GM21423 (cell line): ENCODE measurements at regions not wholly inside any gene's neighbourhood (a gene's known extent, or its start where the extent isn't known, plus 50 kb on each side); places are given as distances from the start of the nearest gene placed in this dataset.
A peak's percentile ranks its signal among the peaks of the same experiment; 100 is the strongest.

ENCODE experiments used
- ATAC-seq: cut with Tn5 transposase; IDR thresholded peaks from one replicate; pipeline ENCODE4 v1.9.1; 2021; ENCODE audit warnings: mild to moderate bottlenecking, moderate library complexity; ENCODE audit not compliant: unreplicated experiment

DNA sequence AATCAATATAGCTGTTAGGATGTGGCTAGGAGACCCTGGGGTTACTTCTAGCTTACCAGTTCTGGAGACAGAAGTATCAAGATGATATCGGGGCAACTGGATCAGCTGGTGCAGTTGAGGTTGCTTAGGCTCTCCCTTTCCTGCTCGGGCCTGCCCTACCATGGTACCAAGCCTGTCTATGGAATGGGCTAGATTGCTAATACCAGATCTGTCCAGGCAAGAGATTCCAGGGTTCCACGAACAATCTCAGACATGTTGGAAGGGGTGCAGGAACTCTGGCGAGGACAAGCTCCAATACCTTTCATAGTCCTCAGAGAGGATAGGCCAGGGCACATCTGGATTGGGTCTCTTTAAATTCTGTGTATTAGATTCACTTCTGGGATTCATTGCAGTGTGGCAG, 53.8 kb downstream of the ADM start:
- no peak for ATAC-seq

DNA sequence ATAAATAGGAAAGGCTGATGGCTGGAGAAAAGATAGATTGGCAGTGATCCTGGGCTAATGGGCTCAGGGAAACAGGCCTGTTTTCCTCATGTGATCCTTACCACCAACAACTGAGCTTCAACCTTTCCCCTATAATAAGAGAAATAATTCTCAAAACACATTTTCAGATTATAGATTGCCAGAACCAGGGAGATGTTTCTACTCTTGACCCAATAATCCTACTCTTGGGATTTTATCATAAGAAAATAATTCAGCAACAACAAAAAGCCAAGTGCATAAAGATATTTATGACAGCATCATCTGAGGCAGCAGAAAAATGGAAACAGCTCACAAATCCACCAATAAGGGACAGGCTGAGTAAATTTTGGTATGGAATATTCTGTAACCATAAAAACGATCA, 54.3 kb downstream of the ADM start:
- no peak for ATAC-seq

DNA sequence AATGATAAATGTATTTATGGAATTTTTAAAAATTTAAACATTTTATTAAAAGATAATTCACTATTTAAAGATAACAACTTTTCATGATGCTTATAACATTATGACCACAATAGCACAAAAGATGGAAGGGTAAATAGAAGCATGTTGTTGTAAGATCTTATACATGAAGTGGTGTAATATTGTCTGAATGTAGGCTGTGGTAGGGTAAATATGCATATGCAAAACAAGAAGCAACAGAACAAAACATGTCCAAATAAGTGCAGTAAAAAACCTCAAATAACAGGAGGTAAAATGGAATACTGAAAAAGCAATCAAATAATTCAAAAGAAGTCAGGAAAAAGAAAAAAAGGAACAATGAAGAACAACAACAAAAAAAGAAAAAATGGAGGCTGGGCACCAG, 56.0 kb downstream of the ADM start:
- no peak for ATAC-seq

DNA sequence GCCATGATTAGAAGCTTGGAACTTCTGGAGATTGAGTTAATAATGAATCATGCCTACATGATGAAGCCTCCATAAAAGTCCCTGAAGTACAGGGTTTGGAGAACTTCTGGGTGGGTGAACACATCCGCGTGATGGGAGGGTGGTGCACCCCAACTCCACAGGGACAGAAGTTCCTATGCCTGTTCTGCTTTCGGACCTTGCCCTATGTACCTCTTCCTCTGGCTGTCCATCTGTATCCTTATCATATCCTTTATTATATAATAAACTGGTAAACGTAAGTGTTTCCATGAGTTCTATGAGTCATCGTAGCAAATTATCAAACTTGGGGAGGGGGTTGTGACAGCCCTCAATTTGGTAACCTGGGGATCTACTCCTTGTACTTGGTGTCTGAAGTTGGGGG, 60.2 kb downstream of the ADM start:
- ATAC-seq: no peak

DNA sequence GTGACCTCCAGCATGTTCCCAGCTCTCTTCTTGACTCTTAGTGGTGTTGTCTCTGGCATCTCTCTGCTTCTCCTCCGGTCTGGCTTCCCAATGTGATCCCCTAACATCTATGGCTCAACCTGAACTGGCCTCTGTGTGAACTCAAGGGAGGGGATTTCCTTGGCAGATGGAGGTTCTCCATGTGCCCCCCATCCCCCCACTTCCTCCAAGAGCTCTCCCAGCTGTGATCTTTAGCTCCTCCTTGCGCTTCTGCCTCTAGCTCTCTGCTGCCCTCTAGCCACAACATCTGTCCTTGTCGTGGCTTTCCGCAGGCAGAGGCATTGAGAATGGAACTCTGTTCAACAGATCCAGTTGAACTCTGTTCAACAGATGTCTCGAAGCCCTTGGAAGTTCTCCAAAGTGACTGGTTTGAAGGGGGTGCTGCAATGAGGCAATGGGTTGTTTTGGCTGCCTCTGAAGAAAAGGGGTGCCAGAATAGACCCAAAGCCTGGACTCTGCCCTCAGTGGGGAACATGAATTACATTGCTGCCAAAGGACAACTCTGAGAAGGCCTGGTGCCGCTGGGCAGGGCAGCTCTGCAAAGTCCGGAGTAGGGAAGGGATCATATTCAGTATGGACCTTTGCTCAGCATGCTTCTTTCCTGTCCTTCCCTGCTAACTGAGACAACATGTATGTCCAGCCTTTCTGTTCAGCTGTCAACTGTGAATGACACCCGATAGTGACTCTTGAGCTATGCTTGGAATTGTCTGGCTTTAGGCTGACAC, 61.9 kb downstream of the ADM start:
- ATAC-seq: peak; percentile 87

DNA sequence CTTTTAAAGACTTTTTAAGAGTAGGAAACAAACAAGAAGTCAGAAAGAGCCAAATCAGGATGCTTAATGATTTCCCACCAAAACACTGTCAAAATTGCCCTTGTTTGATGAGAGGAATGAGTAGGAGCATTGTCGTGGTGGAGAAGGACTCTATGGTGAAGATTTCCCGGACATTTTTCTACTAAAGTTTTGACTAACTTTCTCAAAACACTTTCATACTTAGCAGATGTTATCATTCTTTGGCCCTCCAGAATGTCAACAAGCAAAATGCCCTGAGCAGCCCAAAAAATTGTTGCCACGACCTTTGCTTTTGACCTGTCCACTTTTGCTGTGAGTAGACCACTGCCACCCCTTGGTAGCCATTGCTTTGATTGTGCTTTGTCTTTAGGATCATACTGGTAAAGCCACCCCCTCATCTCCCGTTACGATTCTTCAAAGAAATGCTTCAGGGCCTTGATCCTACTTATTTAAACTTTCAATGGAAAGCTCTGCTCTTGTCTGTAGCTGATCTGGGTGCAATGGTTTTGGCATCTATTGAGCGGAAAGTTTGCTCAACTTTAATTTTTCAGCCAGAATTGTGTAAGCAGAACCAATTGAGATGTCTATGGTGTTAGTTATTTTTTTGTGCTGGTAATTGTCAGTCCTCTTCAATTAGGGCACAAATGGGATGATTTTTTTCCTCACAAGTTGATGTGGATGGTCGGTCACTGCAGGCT, 67.2 kb downstream of the ADM start:
- no peak for ATAC-seq

DNA sequence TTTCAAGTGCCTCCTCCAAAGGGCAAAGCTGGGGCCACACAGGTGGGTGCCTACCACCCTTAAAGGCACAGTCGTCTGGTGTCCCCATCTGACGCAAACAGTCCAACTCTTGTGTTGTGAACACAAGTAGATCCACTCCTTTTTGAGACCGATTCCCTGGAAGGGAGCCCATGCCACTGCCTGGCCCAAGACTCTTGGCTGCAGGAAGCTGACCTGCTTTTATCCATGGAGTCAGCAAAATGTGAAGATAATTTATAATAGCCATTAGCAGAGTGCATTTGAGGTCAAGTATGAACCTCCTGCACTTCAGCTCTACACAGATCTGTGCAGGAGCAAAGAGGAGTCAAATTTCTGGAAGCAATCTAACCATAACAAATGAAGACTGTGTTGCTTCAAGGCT, 68.5 kb downstream of the ADM start:
- ATAC-seq: no peak

DNA sequence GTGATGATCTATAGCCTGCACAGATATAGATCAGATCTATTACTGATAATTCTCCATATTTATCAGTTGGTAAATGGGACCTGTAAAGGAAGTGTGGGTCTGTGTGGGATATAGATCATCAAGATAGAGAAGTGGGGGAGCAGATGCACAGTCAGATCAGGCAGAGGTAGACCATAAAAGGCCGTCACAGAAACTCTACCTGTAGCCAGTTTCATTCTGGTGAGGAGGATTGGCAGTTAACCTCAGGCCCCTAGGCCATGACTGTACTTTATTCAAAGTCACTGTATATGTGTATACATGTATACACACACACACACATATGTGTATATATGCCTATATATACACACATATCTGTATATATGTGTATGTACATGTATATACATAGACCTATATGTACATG, 69.1 kb downstream of the ADM start:
- ATAC-seq: no peak

DNA sequence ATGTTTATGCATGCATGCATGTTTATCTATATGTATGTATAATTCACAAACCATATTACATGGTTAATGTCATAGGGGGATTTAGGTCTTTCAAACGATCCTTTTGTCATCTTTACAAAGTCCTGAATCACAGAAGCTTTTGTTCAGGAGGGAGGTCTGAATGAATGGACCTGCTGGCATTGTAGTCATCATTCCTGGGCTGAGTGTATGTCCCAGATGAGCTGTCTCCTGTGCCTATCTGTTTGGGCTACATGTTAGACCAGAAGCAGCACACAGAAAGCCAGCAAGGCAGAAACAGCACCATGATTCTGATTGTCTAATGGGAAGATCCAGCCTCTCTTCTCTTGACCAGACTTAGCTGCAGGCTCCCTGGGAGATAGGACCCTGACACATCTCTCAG, 69.5 kb downstream of the ADM start:
- ATAC-seq: no peak

DNA sequence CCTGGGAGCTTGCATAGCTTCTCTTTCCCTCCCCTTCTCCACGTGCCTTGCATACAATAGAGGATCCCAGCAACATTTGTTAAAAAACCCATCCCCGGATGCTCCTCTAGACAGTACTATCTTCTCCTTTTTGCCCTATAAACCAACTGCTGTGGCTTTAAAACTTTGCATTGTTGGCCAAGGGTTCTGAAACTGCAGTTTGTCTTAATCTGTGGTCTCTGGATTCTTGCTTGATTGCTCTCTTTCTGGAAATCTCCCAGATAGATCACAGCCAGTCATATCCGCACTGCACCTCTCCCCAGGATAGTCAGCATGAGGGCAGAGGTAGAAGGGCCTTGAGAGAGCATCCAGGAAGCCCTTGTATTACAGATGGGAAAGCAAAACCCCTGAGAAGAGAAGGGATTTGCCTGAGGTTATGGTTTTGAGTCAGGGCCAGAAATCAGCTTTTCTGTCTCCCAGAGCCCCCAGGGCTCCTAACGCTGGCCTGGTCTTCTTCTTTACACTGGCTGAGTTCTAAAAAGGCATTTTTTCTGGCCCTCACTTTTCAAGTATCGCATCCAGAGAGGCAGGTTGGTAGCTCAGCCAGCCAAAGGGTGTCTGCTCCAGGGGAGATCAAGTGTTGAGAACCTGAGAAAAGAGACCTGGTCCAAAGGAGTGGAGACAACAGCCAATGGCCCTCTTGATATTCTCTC, 70.6 kb downstream of the ADM start:
- no peak for ATAC-seq

DNA sequence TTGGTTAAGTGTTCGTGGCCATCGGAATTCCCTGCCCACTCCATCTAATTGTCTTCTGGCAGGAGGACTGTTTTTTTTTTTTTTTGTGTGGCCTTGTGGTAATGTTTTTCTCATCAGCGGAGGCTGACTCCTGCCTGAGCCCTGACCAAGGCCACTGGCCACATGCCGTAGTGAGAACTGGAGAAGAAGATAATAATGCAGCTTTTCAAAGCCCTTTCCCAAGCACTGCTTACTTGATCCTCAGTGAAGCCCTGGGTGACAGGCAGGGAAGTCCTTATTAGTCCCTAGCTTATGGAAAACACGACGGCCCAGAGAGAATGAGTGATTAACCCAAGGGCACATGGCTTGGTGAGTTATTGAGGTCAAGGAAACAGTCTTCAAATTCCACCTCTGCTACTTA, 71.2 kb downstream of the ADM start:
- no peak for ATAC-seq

DNA sequence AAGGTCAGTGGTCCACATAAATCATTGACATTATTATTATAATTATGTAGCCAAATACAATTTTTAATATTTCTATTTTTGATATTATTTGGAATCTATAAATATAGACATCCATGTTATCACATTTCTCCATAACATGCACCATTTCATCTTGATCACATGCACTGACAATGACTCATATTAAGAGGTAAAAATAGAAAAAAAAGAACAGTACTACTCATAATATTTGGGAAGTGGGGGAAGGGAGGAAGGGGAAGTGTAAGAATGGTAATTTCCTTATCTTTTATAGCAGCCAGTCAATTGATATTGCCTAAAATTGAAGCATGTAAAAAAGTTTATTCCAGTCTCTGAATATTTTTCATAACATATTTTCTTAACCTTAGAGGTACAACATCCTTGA, 72.3 kb downstream of the ADM start:
- no peak for ATAC-seq

DNA sequence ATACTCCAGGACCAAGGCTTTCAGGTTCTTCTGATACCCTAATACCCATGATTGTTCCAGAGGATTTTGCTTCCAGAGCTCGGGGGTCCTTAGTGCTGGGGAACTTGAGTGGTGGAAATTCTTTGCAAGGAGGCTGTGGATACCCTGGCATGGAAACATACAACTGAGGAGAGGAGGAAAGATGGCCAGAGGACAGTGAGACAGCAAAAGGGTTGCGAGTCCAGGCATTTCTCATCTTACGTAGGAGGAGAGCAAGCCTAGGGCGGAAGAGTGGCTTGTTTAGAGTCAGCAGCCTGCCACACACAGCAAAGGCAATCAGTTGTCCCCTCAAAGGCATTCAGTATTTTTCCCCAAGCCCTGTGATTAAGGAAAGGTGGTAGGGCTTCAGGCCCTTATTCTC, 73.5 kb downstream of the ADM start:
- ATAC-seq: no peak

DNA sequence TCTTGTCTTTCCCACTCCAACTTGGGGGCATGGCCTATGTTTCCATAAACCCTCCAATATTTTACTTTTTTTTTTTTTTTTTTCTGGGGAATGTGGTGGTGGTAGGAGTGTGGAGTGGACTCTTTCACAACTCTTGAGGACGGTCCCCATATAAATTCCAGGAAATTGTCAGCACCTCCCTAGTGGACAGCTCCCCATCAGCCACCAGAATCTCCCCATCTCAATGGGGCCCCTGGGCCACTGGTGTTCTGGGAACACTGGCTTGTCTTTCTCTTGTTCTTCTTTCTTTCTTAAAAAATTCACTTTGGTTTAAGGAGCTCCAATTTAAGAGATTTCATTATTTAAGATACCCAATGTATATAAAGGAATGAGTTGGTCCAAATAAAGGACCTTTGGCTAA, 74.1 kb downstream of the ADM start:
- no peak for ATAC-seq

DNA sequence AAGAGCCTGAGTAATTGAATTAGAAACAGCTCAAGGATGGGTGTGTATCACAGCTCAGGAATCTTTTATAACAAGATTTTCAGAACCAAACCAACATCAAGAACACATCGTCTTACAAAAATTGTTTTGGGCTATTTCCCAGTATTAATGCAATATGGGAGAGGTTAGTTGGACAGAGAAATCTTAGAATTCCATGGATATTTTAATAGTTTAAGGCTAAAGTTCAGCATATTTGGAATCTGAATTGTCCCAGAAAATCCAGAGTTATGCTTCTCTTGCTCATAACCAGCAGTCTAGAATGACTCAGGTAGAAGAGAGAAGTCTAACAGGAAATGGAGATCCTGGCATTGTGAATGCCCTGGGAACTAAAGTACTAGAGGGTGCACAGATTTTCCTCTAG, 74.6 kb downstream of the ADM start:
- ATAC-seq: no peak

DNA sequence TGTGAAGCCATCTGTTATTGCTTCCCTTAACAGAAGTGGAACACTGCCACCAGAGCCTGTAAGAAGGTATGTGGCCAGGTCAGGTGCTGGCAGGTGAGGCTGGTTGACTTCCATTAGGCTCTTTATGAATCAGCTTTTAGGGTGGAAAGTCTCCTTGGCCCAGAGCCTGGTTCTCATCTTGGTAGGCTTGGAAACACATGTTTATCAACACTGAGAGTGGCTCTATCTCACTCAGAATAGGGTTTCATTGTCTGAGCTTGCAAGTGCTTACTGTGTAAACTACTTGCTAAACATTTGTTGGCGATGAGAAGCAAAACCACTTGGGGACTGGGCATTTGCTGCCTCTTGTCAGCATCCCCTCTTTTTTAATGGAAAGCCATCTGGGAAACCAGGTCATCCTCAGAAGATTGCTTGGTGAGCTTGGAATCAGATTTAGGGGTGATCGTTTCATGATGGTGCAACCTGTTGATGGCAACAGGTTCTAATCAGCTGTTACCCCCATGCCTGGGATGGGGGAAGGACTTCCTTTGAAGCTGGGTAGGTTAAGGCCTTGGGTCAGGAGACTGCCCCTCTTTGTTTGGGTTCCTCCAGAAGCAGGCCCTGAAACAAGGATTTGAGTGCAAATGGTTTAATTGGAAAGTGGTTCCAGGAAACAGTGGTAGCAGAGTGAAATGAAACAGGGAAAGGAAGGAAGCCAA, 75.0 kb upstream of the AMPD3 start:
- ATAC-seq: no peak

DNA sequence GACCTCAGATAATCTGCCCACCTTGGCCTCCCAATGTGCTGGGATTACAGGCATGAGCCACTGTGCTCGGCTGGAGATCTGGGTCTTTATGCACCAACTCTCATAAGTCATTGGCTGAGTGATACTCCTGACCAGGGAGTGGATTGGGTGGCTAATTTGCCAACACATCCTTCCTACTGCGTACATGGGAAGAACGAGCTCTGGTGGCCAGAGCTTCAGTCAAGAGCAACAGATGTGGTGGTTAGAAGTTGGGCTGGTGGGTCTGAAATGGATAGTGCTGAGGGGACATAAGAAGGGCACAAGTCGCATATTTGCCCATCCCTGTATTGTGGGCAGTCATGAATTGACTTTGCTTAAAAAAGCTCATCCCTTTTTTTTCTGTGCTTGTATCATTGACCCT, 74.1 kb upstream of the AMPD3 start:
- ATAC-seq: no peak

DNA sequence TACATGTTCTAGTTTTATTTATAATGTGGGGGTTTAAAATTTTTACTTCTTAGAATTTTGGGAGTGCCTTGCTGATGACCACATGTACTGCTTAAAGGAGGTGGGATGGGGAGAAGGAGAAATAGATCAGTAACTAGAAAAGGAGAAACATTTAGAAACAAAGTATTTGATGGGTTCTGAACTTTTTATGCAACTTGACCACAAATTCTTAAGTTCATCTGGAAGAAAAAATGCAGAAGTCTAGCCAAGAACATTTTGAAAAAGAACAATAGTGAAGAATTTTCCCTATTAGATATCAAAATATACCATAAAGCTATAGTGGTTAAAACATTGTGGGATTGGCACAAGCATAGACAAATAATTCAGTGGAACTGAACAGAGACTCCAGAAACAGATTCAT, 73.3 kb upstream of the AMPD3 start:
- ATAC-seq: no peak

DNA sequence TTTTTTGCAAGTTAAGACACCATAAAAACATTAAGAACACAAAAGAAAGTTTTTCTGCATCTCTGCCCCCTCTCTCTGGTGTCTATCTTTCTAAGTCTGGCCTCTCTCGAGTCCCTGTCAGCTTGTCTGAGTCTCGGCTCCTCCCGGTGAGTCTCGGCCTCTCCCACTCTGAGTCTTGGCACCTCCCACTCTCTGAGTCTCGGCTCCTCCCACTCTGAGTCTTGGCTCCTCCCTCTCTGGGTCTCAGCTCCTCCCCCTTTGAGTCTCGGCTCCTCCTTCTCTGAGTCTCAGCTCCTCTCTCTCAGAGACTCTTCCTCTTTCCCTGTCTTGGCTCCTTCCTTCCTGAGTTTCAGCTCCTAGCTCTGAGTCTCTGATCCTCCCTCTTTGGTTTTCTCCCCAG, 72.5 kb upstream of the AMPD3 start:
- no peak for ATAC-seq

DNA sequence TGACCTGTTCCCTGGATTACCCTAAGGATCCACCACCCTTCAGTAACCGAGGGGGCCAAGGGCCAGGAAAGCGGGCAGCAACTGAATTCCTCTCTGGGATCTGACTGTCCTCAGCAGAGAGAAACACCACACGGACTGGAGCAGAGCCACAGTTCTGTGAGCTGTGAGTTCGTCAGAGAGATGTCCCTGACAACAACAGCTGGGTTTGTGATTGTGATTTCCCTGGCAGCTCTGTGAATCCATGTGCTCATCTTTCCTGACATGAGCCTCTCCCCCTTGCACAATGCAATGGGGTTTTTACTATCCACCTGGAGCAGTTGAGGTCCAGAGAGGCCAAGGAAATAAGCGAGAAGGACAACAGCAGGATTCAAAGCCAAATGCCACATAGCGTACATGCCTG, 69.4 kb upstream of the AMPD3 start:
- no peak for ATAC-seq

DNA sequence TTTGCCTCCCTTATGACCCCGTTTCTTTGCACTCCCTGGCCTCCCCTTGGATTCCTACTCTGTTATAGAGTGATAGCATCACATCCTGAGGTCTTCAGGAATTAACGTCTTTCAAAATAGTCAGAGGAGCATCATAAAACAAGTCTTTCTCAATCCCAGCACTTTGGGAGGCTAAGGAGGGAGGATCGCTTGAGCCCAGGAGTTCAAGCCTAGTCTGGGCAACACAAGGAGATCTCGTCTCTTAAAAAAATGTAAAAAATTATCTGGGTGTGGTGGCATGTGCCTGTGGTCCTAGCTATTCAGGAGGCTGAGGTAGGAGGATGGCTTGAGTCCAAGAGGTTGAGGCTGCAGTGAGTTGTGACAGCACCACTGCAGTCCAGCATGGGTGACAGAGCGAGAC, 68.7 kb upstream of the AMPD3 start:
- no peak for ATAC-seq

DNA sequence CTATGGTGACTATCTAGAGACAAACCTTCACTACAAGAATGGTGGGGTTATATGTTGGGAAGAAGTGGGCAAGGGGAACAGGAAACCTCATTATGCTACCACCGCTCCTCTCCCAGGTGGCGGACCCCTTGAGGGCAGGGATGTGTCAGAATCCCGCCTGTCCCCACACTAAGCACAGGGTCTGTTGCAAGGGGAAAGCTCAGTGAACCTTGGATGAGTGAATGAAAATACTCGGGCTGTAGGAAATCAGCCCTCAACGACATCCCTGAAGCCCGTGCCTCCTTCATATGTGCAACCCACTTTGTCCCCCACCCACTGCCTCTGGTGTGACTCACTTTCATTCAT, 68.2 kb upstream of the AMPD3 start:
- ATAC-seq: no peak
